Astrocyte (in vitro differentiated cells and primary cell): ENCODE measurements at regions not wholly inside any gene's neighbourhood (a gene's known extent, or its start where the extent isn't known, plus 50 kb on each side); places are given as distances from the start of the nearest gene placed in this dataset.
A peak's percentile ranks its signal among the peaks of the same experiment; 100 is the strongest.

Experiments used
- DNase-seq: peaks from one replicate; pipeline ENCODE4 v3.0.0-alpha.2; 2010; ENCODE audit warnings: low read depth
- FAIRE-seq: peaks from 2 replicates; lab custom pipeline; 2011; peaks lifted over from hg19 to GRCh38; lab: Jason Lieb, UNC
- H2AFZ ChIP-seq: 2 replicates; pipeline ENCODE4 v1.6.0; 2012; ENCODE audit warnings: low read depth, low read length, inconsistent platforms
- H3K27ac ChIP-seq: 2 replicates; pipeline ENCODE4 v1.5.1; 2011; ENCODE audit warnings: low read depth, low read length, inconsistent platforms
- H3K27me3 ChIP-seq: 2 replicates; pipeline ENCODE4 v1.6.0; 2011; ENCODE audit warnings: low read length, inconsistent platforms; ENCODE audit not compliant: insufficient read depth
- H3K36me3 ChIP-seq: 2 replicates; pipeline ENCODE4 v1.5.1; 2011; ENCODE audit warnings: low read length, inconsistent platforms; ENCODE audit not compliant: insufficient read depth
- H3K4me1 ChIP-seq: 2 replicates; pipeline ENCODE4 v1.5.1; 2011; ENCODE audit warnings: low read length, inconsistent platforms; ENCODE audit not compliant: insufficient read depth
- H3K4me2 ChIP-seq: 2 replicates; pipeline ENCODE4 v1.6.0; 2012; ENCODE audit warnings: low read length, inconsistent platforms
- H3K4me3 ChIP-seq: 2 replicates; pipeline ENCODE4 v1.5.1; 2011; ENCODE audit warnings: low read depth, mild to moderate bottlenecking, low read length, inconsistent platforms; ENCODE audit not compliant: insufficient read depth
- H3K79me2 ChIP-seq: 2 replicates; pipeline ENCODE4 v1.6.0; 2012; ENCODE audit warnings: mild to moderate bottlenecking, low read length, inconsistent platforms; ENCODE audit not compliant: insufficient read depth
- H3K9ac ChIP-seq: 2 replicates; pipeline ENCODE4 v1.6.0; 2012; ENCODE audit warnings: mild to moderate bottlenecking, low read length, inconsistent platforms
- H3K9me3 ChIP-seq: 2 replicates; pipeline ENCODE4 v1.5.1; 2012; ENCODE audit warnings: low read depth, mild to moderate bottlenecking, low read length, inconsistent platforms; ENCODE audit not compliant: insufficient read depth
- H4K20me1 ChIP-seq: 2 replicates; pipeline ENCODE4 v1.6.0; 2012; ENCODE audit warnings: low read length, inconsistent platforms; ENCODE audit not compliant: insufficient read depth
- H3K27ac Mint-ChIP-seq: one replicate; pipeline ENCODE4 v1.8.0; 2021; ENCODE audit warnings: mild to moderate bottlenecking, mixed read lengths; ENCODE audit not compliant: unreplicated experiment
- H3K27me3 Mint-ChIP-seq: one replicate; pipeline ENCODE4 v1.8.0; 2021; ENCODE audit warnings: low read depth, mixed read lengths; ENCODE audit not compliant: unreplicated experiment
- H3K36me3 Mint-ChIP-seq: one replicate; pipeline ENCODE4 v1.8.0; 2021; ENCODE audit warnings: low read depth, mixed read lengths; ENCODE audit not compliant: unreplicated experiment
- H3K4me1 Mint-ChIP-seq: one replicate; pipeline ENCODE4 v1.8.0; 2021; ENCODE audit warnings: low read depth, mixed read lengths; ENCODE audit not compliant: unreplicated experiment
- H3K4me3 Mint-ChIP-seq: one replicate; pipeline ENCODE4 v1.8.0; 2021; ENCODE audit warnings: mild to moderate bottlenecking, moderate library complexity, mixed read lengths; ENCODE audit not compliant: unreplicated experiment
- H3K9me3 Mint-ChIP-seq: one replicate; pipeline ENCODE4 v1.8.0; 2021; ENCODE audit warnings: mild to moderate bottlenecking, mixed read lengths; ENCODE audit not compliant: unreplicated experiment
- EZH2 ChIP-seq: IDR thresholded peaks from 2 replicates; pipeline ENCODE4 v1.6.1; 2012; ENCODE audit warnings: mild to moderate bottlenecking, low read length, inconsistent platforms; ENCODE audit not compliant: insufficient read depth
- TF ChIP-seq, protein P1 (sequence below): IDR thresholded peaks from 2 replicates; pipeline ENCODE4 v1.5.1; 2011; ENCODE audit warnings: low read depth, mild to moderate bottlenecking, inconsistent platforms, low read length, moderate library complexity; ENCODE audit not compliant: insufficient read depth

DNA sequence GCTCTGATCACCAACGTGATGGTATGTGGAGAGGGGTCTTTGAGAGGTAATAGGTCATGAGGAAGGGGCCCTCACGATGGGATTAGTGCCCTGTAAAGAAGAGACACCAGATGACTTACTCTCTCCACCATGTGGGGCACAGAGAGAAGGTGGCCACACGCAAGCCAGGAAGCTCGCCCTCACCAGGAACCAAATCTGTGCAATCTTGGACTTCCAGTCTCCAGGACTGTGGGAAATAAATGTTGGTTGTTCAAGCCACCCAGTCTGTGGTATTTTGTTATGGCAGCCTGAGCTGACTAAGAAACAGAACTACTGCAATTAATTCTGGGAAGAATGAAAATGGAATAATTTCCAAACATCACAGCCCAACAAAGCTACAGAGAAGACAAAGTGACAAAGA is 117.5 kb downstream of the SNX19 start:
- Histone ChIP-seq H3K27ac (peak overlapping the region; percentile 83), H3K4me1 (peaks cover 23% of the 10 kb centered on the region), H3K4me2 (peak overlapping the region; percentile 21), H3K9me3 (no peaks in the 10 kb centered on the region), H3K79me2 (no peaks in the 10 kb centered on the region), H2AFZ (no peak overlapping the region), H3K27me3 (no peaks in the 10 kb centered on the region), H3K9ac (peak overlapping the region; percentile 52), H3K4me3 (no peak overlapping the region), H4K20me1 (no peaks in the 10 kb centered on the region), H3K36me3 (no peaks in the 10 kb centered on the region)
- Mint-ChIP-seq H3K4me3 (peak overlapping the region; percentile 3), H3K27me3 (no peaks in the 10 kb centered on the region), H3K4me1 (peaks cover 22% of the 10 kb centered on the region), H3K27ac (peak overlapping the region; percentile 97), H3K9me3 (peaks cover 7% of the 10 kb centered on the region), H3K36me3 (no peaks in the 10 kb centered on the region)
- FAIRE-seq (no peak), DNase-seq (peak; percentile 49)
- TF ChIP-seq, protein P1, sequence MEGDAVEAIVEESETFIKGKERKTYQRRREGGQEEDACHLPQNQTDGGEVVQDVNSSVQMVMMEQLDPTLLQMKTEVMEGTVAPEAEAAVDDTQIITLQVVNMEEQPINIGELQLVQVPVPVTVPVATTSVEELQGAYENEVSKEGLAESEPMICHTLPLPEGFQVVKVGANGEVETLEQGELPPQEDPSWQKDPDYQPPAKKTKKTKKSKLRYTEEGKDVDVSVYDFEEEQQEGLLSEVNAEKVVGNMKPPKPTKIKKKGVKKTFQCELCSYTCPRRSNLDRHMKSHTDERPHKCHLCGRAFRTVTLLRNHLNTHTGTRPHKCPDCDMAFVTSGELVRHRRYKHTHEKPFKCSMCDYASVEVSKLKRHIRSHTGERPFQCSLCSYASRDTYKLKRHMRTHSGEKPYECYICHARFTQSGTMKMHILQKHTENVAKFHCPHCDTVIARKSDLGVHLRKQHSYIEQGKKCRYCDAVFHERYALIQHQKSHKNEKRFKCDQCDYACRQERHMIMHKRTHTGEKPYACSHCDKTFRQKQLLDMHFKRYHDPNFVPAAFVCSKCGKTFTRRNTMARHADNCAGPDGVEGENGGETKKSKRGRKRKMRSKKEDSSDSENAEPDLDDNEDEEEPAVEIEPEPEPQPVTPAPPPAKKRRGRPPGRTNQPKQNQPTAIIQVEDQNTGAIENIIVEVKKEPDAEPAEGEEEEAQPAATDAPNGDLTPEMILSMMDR: no peak
- TF ChIP-seq EZH2: no peak

DNA sequence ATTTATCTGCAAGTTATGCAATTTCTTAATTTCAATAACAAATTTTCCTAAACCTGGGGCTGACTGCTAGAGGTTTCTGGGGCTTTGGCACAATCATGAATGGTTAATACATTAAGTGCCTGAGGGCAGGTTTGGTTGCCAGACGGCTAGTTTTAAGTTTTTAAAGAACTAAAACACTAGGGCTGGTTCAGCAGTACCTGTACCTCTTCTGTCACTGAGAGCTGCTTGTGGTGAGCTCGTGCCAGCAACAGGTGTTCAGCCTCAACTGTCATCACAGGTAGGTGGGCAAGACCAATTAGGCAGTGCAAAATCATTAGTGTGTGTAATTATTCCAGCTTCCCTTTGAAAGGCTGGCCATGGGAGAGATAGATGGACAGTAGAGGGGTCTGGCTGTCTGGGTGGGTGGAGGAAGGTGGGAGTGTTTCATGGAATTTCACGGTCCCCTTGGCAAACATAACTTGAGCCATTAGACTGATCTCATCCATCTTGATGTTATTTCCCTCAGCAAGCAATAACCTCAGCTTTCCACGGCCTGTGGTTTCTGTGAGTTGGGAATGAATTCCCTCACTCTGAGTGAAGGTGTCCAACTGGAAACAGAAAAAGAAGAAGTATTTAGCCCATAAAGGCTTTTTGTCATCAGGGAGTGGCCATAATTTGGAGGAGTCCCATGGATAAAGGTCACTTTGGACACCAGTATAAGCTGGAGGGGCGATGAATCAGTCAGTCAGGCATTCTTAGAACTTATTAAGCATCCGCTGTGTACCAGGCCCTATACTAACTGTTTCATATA is 114.8 kb downstream of the SNX19 start:
- Histone ChIP-seq H3K4me2 (peak overlapping the region; percentile 28), H3K79me2 (no peaks in the 10 kb centered on the region), H3K4me1 (peaks cover 23% of the 10 kb centered on the region), H3K27ac (peak overlapping the region; percentile 71), H3K27me3 (no peaks in the 10 kb centered on the region), H3K9ac (peak overlapping the region; percentile 36), H3K9me3 (no peaks in the 10 kb centered on the region), H4K20me1 (no peaks in the 10 kb centered on the region), H2AFZ (no peak overlapping the region), H3K4me3 (no peak overlapping the region), H3K36me3 (no peaks in the 10 kb centered on the region)
- H3K27me3 Mint-ChIP-seq: no peaks in the 10 kb centered on the region
- no peaks in the 10 kb centered on the region for H3K36me3 Mint-ChIP-seq
- peak overlapping the region; percentile 81 for H3K27ac Mint-ChIP-seq
- peak; percentile 93 for DNase-seq
- H3K4me1 Mint-ChIP-seq: peaks cover 22% of the 10 kb centered on the region
- TF ChIP-seq EZH2: no peak
- TF ChIP-seq, protein P1: no peak
- H3K4me3 Mint-ChIP-seq: no peak overlapping the region
- peak; percentile 66 for FAIRE-seq
- peaks cover 7% of the 10 kb centered on the region for H3K9me3 Mint-ChIP-seq

DNA sequence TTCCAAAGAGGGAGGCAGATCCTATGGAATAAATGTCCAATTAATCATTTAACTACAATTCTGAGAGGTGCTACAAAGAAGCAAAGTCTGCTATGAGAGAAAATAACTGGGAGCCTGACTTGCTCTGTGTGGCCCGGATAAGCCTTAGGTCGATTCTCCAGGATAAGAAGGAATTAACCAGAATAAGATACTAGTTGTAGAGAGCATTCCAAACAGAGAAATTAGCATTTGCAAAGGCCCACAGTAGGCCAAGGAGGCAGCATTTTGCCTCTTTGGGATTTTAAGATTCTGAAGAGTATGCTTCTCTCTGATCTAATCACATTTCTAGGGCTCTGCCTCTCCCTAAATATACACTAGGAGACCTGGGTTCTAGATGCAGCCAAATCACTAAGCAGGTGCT is 113.7 kb downstream of the SNX19 start:
- Mint-ChIP-seq H3K4me1 (peaks cover 18% of the 10 kb centered on the region), H3K27ac (no peak overlapping the region), H3K9me3 (peaks cover 7% of the 10 kb centered on the region), H3K4me3 (no peak overlapping the region), H3K27me3 (peaks cover 3% of the 10 kb centered on the region), H3K36me3 (no peaks in the 10 kb centered on the region)
- H3K27ac ChIP-seq: no peak overlapping the region
- no peaks in the 10 kb centered on the region for H3K27me3 ChIP-seq
- H3K9ac ChIP-seq: no peak overlapping the region
- no peaks in the 10 kb centered on the region for H4K20me1 ChIP-seq
- H2AFZ ChIP-seq: no peak overlapping the region
- H3K4me3 ChIP-seq: no peak overlapping the region
- H3K4me1 ChIP-seq: peaks cover 19% of the 10 kb centered on the region
- TF ChIP-seq, protein P1: no peak
- no peak for TF ChIP-seq EZH2
- no peak overlapping the region for H3K4me2 ChIP-seq
- FAIRE-seq (no peak), DNase-seq (no peak)
- H3K36me3 ChIP-seq: no peaks in the 10 kb centered on the region
- no peaks in the 10 kb centered on the region for H3K9me3 ChIP-seq
- no peaks in the 10 kb centered on the region for H3K79me2 ChIP-seq
